Progenitor cell of endocrine pancreas (in vitro differentiated cells): ENCODE measurements at regions not wholly inside any gene's neighbourhood (a gene's known extent, or its start where the extent isn't known, plus 50 kb on each side); places are given as distances from the start of the nearest gene placed in this dataset.

Source experiments
- DNase-seq: peaks from one replicate; pipeline ENCODE4 v3.0.0; 2021; ENCODE audit warnings: low spot score; ENCODE audit not compliant: unreplicated experiment
- H3K27ac Mint-ChIP-seq: 2 replicates; pipeline ENCODE4 v1.8.0; 2021; ENCODE audit warnings: mild to moderate bottlenecking, moderate library complexity, mixed read lengths
- H3K27me3 Mint-ChIP-seq: 2 replicates; pipeline ENCODE4 v1.8.0; 2021; ENCODE audit warnings: mixed read lengths
- H3K36me3 Mint-ChIP-seq: 2 replicates; pipeline ENCODE4 v1.8.0; 2022; ENCODE audit warnings: mixed read lengths; ENCODE audit not compliant: insufficient read depth
- H3K4me1 Mint-ChIP-seq: 2 replicates; pipeline ENCODE4 v1.8.0; 2021; ENCODE audit warnings: low read depth, mixed read lengths
- H3K4me3 Mint-ChIP-seq: 2 replicates; pipeline ENCODE4 v1.8.0; 2021; ENCODE audit warnings: low read depth, mild to moderate bottlenecking, moderate library complexity, mixed read lengths
- H3K9me3 Mint-ChIP-seq: 2 replicates; pipeline ENCODE4 v1.8.0; 2021; ENCODE audit warnings: low read depth, mixed read lengths
- TF ChIP-seq, protein P1 (sequence below): fragments of 200-600 bp; sonication (generic); IDR thresholded peaks from one replicate; pipeline ENCODE4 v1.5.0; 2021; ENCODE audit warnings: antibody characterized with exemption, mild to moderate bottlenecking; ENCODE audit not compliant: unreplicated experiment

DNA sequence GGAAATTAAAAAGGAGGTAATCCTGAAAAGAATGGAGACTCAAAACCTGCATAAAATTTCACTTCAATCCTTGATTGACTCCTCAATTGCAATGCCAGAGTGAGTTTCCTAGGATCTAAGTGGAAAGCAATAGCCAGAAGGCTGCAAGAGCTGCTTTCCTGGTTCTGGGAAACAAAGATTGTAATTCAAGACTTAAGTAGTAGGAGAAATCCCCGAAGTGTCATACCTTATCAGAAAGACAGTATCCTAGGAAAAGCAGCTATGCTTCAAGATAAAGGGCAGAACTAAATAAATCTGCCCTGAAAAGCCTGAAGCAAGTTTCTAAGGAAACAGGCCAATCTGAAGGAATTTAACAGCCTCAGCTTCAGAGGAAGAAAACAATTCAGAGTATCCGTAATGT, 390.2 kb downstream of the DSC3 start:
- Mint-ChIP-seq H3K4me1 (peaks cover 4% of the 10 kb centered on the region), H3K36me3 (no peaks in the 10 kb centered on the region), H3K4me3 (no peak overlapping the region), H3K27me3 (no peaks in the 10 kb centered on the region), H3K27ac (no peak overlapping the region), H3K9me3 (peaks cover 5% of the 10 kb centered on the region)
- no peak for DNase-seq
- TF ChIP-seq, protein P1, sequence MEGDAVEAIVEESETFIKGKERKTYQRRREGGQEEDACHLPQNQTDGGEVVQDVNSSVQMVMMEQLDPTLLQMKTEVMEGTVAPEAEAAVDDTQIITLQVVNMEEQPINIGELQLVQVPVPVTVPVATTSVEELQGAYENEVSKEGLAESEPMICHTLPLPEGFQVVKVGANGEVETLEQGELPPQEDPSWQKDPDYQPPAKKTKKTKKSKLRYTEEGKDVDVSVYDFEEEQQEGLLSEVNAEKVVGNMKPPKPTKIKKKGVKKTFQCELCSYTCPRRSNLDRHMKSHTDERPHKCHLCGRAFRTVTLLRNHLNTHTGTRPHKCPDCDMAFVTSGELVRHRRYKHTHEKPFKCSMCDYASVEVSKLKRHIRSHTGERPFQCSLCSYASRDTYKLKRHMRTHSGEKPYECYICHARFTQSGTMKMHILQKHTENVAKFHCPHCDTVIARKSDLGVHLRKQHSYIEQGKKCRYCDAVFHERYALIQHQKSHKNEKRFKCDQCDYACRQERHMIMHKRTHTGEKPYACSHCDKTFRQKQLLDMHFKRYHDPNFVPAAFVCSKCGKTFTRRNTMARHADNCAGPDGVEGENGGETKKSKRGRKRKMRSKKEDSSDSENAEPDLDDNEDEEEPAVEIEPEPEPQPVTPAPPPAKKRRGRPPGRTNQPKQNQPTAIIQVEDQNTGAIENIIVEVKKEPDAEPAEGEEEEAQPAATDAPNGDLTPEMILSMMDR, result no peak

DNA sequence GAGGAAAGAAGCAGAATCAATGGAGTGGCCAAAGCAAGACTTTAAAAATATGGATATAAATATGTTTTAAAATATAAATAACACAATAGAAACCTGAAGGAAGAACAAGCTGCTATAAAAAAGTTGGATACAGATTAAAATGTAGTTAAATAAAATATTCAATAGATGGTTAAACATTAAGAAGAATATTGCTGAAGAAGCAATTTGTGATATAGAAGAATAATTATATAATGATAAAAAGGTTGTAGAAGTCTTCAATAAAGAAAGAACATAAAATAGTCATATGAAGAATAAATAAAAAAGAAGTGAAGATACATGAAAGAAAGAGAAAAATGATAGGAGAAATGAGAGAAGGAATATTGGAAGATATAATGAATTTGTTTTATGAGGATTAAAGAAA, 392.0 kb downstream of the DSC3 start:
- Mint-ChIP-seq H3K27ac (no peak overlapping the region), H3K4me1 (peaks cover 4% of the 10 kb centered on the region), H3K27me3 (no peaks in the 10 kb centered on the region), H3K4me3 (no peak overlapping the region), H3K36me3 (no peaks in the 10 kb centered on the region), H3K9me3 (no peaks in the 10 kb centered on the region)
- TF ChIP-seq, protein P1, result no peak
- no peak for DNase-seq

DNA sequence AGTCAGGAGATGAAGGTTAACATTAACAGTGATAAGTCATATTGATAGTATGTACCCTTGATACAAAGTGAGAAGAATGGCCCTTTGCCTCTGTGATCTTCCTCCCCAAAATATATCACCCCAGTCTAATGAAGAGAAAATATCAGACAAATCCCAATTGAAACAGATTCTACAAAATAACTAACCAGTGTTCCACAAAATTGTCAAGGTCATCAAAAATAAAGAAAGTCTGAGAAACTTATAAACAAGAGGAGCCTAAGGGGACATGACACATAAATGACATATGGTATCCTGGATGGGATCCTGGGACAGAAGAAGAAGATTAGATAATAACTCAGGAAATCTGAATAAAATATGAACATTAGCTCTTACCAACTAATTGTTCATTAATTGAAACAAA, 398.4 kb downstream of the DSC3 start:
- Mint-ChIP-seq H3K36me3 (no peaks in the 10 kb centered on the region), H3K27me3 (no peaks in the 10 kb centered on the region), H3K27ac (no peak overlapping the region), H3K4me3 (no peak overlapping the region), H3K9me3 (no peaks in the 10 kb centered on the region), H3K4me1 (no peaks in the 10 kb centered on the region)
- no peak for DNase-seq
- TF ChIP-seq, protein P1, result no peak

DNA sequence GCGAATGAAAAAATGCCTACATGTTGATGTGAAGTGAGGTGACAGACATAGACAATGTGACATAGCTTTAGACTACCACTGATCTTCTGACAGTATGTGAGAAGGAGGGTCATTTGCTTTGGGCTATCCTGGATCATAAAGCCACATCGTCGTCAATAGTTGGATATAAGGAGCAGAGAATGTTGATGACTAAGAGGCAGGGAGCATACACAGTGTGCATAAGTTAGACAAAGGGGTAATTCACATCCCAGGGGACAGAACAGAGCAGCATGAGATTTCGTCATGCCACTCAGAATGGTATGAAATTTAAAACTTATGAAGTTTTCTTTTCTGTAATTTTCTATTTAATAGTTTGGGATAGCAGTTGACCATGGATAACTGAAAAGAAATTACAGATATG, 403.2 kb downstream of the DSC3 start:
- Mint-ChIP-seq H3K9me3 (no peaks in the 10 kb centered on the region), H3K4me1 (peaks cover 7% of the 10 kb centered on the region), H3K27me3 (no peaks in the 10 kb centered on the region), H3K36me3 (no peaks in the 10 kb centered on the region), H3K27ac (no peak overlapping the region), H3K4me3 (no peak overlapping the region)
- TF ChIP-seq, protein P1, result no peak
- no peak for DNase-seq

DNA sequence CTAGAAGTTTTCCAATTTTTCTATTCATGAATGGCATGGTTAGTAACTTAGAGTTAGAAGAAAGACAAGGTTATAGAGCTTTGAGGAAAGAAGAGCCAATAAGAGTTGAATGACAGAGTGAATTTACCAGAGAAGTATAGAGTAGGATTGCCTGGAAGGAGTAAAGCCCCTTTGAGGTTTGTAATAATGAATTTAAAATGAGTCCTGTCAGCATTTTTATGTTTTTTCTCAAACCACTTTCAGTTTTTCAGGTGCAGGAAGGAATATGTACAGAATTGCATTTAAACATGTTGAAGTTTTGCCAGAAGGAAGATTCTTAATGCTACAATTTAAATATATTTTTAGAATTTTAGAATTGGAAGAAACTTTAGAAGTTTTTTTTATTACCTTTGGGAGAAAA, 408.3 kb downstream of the DSC3 start:
- no peak overlapping the region for H3K4me3 Mint-ChIP-seq

More for the DNA sequence above, 408.3 kb downstream of the DSC3 start:
- Mint-ChIP-seq H3K36me3 (no peaks in the 10 kb centered on the region), H3K27ac (no peak overlapping the region), H3K27me3 (no peaks in the 10 kb centered on the region), H3K9me3 (peaks cover 3% of the 10 kb centered on the region), H3K4me1 (peaks cover 7% of the 10 kb centered on the region)
- TF ChIP-seq, protein P1, result no peak
- no peak for DNase-seq
